ENCODE measurements at regions not wholly inside any gene's neighbourhood (a gene's known extent, or its start where the extent isn't known, plus 50 kb on each side); places are given as distances from the start of the nearest gene placed in this dataset.

- no peak for DNase-seq
Measured at GRCh38 chr2:238985041-238985729, 137.3 kb downstream of the TWIST2 start.

- DNase-seq, result no peak
Measured at GRCh38 chr2:238985931-238986446, 138.1 kb downstream of the TWIST2 start.

DNA sequence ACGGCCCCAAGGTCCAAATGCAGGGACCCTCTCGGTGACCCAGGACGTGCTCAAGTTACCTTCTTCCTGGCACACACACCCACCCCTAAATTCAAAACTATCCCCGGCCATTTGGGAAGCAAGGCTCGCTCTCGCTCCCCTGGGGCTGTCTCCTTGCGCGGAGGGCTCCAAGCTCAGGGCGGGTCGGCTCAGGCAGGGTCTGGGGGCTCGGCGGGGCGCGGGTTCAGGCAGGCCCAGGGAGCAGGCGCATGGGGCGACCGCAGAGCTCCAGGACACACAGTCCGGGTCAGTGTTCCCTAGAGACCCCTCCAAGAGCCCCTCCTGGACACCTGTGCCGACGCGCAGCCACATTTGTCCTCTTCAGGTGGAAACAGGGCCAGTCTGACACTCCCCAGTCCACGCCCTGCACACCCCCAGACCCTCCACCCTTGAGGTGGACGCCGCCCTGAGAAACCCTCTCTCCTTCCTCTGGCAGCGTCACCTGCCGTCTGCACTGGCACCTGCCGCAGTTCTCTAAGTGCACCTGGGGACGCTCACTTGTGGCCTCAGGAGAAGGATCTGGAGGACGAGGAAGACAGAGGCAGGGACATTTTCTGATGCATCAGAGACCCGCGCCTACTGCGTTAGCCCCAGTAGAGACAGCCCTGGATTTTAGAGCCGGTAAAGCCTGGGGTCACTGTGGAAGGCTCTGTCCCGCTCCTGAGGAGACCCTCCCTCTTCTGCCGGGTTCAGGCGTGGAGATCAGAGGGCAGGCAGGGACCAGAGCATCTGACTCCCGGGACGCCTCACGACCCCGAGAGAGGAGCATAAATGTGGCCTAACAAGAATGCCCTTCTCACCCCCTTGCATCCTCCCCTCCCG, 138.8 kb downstream of the TWIST2 start:
- no peak for DNase-seq

DNA sequence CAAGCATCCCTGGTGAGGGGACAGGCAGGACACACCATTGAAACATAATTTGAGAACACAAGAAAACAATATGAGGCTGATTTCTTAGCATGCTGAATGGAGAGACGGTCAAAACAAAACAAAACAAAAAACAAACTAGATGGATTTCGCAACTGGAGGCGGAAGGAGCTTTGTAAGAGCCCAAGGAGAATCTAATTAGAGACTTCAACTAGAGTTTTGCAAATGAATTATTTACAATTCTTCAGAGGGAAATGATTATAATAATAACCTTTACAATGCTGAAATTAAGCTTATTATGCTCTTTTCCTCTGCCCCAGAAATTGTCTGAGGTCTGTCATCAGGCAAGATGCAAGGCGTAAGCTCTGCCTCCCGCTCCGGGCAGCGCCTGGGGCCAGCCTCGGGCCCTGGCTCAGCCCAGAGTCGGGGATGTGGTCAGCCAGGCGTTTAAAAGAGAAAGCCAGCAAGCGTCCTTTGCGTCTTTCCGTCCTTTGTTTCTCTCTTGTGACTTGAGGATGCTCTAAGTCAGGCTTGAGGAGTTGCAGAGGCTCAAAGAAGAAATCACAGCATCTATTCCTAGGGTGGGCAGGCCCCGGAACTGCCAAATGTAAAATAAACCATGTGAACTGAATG, 139.6 kb downstream of the TWIST2 start:
- DNase-seq, result no peak

DNA sequence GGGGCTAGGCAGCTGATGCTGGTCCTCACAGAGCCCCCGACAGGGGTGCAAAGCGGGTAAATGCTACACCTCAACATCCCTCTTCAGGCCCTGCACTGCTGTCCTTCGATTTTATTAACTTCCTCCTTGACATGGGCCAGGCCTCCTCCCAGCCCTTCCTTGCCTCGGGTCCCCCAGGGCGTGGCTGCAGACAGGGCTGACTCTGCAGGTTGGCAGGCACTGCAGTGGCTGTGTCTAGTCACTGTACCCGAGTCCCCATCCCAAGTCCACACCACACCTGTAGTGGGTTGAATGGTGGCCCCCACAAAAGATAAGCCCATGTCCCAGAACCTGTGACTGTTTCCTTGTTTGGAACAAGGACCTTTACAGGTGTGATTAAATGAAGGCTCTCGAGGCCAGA, 140.2 kb downstream of the TWIST2 start:
- DNase-seq, result no peak

DNA sequence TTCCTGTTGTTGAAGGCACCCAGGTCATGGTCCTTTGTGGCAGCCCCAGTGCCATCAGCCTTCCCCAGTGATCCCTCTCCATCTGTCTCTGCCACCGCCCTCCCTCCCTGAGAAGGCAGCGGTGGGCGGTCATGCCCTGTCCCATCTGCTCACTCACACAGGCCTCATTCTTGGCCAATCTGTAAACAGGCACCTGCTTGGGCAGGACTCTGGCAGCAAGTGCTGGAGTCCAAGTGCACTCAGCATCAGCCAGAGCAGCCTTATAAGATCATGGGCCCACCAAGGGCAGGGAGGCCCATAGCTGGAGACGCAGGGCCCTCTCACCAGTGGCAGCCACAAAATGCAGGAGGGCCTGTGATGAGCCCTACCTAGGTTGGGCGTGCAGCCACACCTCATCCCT, 140.9 kb downstream of the TWIST2 start:
- no peak for DNase-seq

- DNase-seq, result no peak
Measured at GRCh38 chr2:238989484-238989883, 141.6 kb downstream of the TWIST2 start.

- no peak for DNase-seq
Measured at GRCh38 chr2:238994432-238994831, 146.5 kb downstream of the TWIST2 start.

DNA sequence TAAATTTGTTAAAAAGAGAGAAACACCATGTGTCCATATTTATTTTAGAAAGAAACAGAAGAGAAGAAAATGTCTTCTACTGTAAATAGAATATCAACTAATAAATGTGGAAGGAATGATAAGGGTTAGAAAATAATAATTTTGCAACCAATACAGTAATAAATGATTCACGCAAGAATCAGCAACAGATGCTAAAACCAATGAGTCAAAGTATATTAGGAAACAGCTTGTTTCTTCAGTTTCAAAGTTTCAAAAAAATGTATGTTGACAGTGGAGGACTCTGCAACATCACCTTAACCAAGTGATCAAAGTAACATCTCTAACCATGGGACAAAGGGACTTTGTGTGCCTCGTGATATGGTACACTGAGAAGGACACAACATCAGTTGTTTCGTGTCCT, 147.0 kb downstream of the TWIST2 start:
- no peak for DNase-seq

- DNase-seq, result peak; percentile 14
Measured at GRCh38 chr2:238995634-238996033, 147.7 kb downstream of the TWIST2 start.

- DNase-seq, result no peak
Measured at GRCh38 chr2:238996331-238997136, 148.6 kb downstream of the TWIST2 start.

DNA sequence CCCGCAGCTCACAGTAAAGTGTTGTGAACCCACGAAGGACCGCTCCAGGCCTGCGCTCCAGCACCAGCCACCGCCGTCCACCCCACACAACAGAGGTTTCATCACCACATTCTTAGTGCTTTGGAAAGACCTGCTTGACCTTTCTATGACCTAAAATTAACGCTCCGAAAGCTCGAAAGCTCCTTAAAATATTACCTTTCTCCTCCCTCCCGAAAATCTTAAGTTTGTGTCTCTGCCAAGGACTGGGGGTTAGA, 149.2 kb downstream of the TWIST2 start:
- DNase-seq, result no peak

- no peak for DNase-seq
Measured at GRCh38 chr2:238997684-238998083, 149.8 kb downstream of the TWIST2 start.

Measured in fibroblast of skin of abdomen (primary cell).